DND-41 (cell line): ENCODE measurements at regions not wholly inside any gene's neighbourhood (a gene's known extent, or its start where the extent isn't known, plus 50 kb on each side); places are given as distances from the start of the nearest gene placed in this dataset.

ENCODE experiments used
- ATAC-seq: fragments of 200-7000 bp; cut with Tn5 transposase; 3 replicates; pipeline ENCODE4 v1.9.1; 2021; ENCODE audit warnings: low read depth; ENCODE audit not compliant: insufficient read depth
- DNase-seq: peaks from one replicate; pipeline ENCODE4 v3.0.0-alpha.2; 2020
- H2AFZ ChIP-seq: 2 replicates; pipeline ENCODE4 v1.6.0; 2012; ENCODE audit warnings: low read depth, low read length
- H3K27ac ChIP-seq: 2 replicates; pipeline ENCODE4 v1.5.1; 2012; ENCODE audit warnings: low read length, inconsistent platforms
- H3K27me3 ChIP-seq: fragments of 200-600 bp; sonication (generic); 2 replicates; pipeline ENCODE4 v1.6.0; 2012; ENCODE audit warnings: low read length, mild to moderate bottlenecking, inconsistent platforms; ENCODE audit not compliant: insufficient read depth, poor library complexity
- H3K36me3 ChIP-seq: 2 replicates; pipeline ENCODE4 v1.5.1; 2012; ENCODE audit warnings: low read length, inconsistent platforms; ENCODE audit not compliant: insufficient read depth
- H3K4me1 ChIP-seq: 2 replicates; pipeline ENCODE4 v1.5.1; 2012; ENCODE audit warnings: mild to moderate bottlenecking, low read length; ENCODE audit not compliant: insufficient read depth
- H3K4me2 ChIP-seq: 2 replicates; pipeline ENCODE4 v1.6.0; 2012; ENCODE audit warnings: mild to moderate bottlenecking, moderate library complexity, low read length, inconsistent platforms; ENCODE audit not compliant: insufficient read depth
- H3K4me3 ChIP-seq, 2 experiments: fragments of 200-600 bp in 1 of 2; shearing (Covaris generic) in 1 of 2; 2 replicates each; pipeline ENCODE4 v1.5.1; 2012 to 2016; ENCODE audit warnings: inconsistent platforms in 2 of 2, low read length in 2 of 2, mild to moderate bottlenecking in 2 of 2, low read depth in 1 of 2, moderate library complexity in 1 of 2
- H3K79me2 ChIP-seq: 2 replicates; pipeline ENCODE4 v1.6.0; 2012; ENCODE audit warnings: low read length, inconsistent platforms; ENCODE audit not compliant: insufficient read depth
- H3K9ac ChIP-seq: 2 replicates; pipeline ENCODE4 v1.6.0; 2012; ENCODE audit warnings: low read depth, mild to moderate bottlenecking, inconsistent platforms, low read length, moderate library complexity
- H3K9me3 ChIP-seq: 2 replicates; pipeline ENCODE4 v1.5.1; 2012; ENCODE audit warnings: low read length, moderate library complexity, mild to moderate bottlenecking, inconsistent platforms; ENCODE audit not compliant: insufficient read depth, severe bottlenecking
- H4K20me1 ChIP-seq: 2 replicates; pipeline ENCODE4 v1.6.0; 2012; ENCODE audit warnings: low read length; ENCODE audit not compliant: insufficient read depth
- EZH2 ChIP-seq: IDR thresholded peaks from 3 replicates; pipeline ENCODE4 v1.6.1; 2012; ENCODE audit warnings: borderline replicate concordance, low read depth, mild to moderate bottlenecking, moderate library complexity, low read length, inconsistent platforms; ENCODE audit not compliant: severe bottlenecking
- TF ChIP-seq, protein P1 (sequence below): IDR thresholded peaks from 2 replicates; pipeline ENCODE4 v1.5.1; 2012; ENCODE audit warnings: borderline replicate concordance, low read length, moderate library complexity, mild to moderate bottlenecking; ENCODE audit not compliant: poor library complexity, severe bottlenecking; ENCODE audit errors: extremely low read depth

DNA sequence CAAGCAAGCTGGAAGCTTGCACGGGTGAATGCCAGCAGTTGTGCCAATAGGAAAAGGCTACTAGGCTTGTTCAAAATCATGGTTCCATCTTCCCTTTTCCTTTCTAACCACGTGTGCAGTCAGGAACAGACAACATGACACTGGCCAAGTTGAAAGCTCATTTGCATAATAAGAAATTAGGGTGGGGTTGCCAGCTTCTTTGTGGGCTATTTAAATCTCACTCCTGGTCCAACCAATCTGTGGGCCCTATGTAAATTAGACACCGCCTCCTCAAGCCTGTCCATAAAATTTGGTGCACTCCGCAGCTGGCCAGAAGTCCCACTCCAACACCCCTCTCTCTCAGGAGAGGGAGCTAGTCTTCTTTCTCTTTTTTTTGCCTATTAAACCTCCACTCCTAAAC is 1948.4 kb upstream of the PIK3C3 start:
- ATAC-seq (no peak), DNase-seq (no peak)
- Histone ChIP-seq H3K4me2 (no peak overlapping the region), H3K9ac (no peak overlapping the region), H3K4me3 (no peak overlapping the region), H3K36me3 (no peaks in the 10 kb centered on the region), H3K9me3 (no peaks in the 10 kb centered on the region), H3K27ac (no peak overlapping the region), H2AFZ (no peak overlapping the region), H4K20me1 (no peaks in the 10 kb centered on the region), H3K27me3 (no peaks in the 10 kb centered on the region), H3K4me1 (no peaks in the 10 kb centered on the region), H3K79me2 (no peaks in the 10 kb centered on the region)
- TF ChIP-seq, protein P1, sequence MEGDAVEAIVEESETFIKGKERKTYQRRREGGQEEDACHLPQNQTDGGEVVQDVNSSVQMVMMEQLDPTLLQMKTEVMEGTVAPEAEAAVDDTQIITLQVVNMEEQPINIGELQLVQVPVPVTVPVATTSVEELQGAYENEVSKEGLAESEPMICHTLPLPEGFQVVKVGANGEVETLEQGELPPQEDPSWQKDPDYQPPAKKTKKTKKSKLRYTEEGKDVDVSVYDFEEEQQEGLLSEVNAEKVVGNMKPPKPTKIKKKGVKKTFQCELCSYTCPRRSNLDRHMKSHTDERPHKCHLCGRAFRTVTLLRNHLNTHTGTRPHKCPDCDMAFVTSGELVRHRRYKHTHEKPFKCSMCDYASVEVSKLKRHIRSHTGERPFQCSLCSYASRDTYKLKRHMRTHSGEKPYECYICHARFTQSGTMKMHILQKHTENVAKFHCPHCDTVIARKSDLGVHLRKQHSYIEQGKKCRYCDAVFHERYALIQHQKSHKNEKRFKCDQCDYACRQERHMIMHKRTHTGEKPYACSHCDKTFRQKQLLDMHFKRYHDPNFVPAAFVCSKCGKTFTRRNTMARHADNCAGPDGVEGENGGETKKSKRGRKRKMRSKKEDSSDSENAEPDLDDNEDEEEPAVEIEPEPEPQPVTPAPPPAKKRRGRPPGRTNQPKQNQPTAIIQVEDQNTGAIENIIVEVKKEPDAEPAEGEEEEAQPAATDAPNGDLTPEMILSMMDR, result no peak
- TF ChIP-seq EZH2, result no peak

DNA sequence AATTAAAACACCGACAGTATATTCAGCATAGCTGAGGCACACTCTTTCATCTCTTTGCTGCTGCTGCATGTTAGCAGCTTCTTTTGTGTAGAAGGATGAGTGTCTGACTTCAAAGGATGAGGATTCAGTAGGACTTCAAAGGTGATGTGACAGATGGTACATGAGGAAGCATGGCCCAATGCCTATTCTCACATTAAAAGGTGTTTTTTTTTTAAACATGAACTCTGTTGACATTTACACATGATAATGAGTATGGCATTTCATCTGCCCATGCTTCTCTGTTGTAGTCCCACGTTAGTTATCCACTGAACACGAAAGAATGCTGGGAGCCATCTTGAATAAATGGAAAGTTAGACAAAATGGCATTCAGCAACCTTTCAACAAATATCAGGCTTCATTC is 1950.8 kb upstream of the PIK3C3 start:
- DNase-seq (no peak), ATAC-seq (no peak)
- Histone ChIP-seq H3K9me3 (no peaks in the 10 kb centered on the region), H3K36me3 (no peaks in the 10 kb centered on the region), H3K79me2 (no peaks in the 10 kb centered on the region), H3K4me3 (no peak overlapping the region), H3K9ac (no peak overlapping the region), H3K27me3 (no peaks in the 10 kb centered on the region), H3K4me1 (no peaks in the 10 kb centered on the region), H2AFZ (no peak overlapping the region), H3K27ac (no peak overlapping the region), H3K4me2 (no peak overlapping the region), H4K20me1 (no peaks in the 10 kb centered on the region)
- no peak for TF ChIP-seq EZH2
- TF ChIP-seq, protein P1, result no peak

DNA sequence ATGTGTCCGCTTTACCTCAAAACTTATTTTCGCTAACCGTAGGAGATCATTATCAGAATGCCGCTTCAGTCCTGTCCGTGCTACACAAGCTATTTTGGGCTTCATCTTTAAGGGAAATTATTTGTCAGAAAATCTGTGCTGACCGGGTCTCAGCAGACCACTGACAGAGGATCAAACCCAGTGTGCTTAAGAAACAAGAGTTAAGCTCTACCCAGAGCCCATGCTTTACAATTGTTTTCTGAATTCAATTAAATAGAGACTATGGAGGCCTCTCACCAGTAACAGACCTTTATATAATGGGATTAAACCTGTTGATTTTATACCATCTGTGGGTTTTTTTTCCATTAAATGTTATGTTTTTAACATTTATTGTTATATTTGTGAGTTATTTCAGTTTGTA is 1956.7 kb upstream of the PIK3C3 start:
- Histone ChIP-seq H3K4me1 (no peaks in the 10 kb centered on the region), H4K20me1 (no peaks in the 10 kb centered on the region), H3K9me3 (no peaks in the 10 kb centered on the region), H3K4me3 (no peak overlapping the region), H3K27ac (no peak overlapping the region), H3K4me2 (no peak overlapping the region), H3K27me3 (no peaks in the 10 kb centered on the region), H3K79me2 (no peaks in the 10 kb centered on the region), H2AFZ (no peak overlapping the region), H3K36me3 (no peaks in the 10 kb centered on the region), H3K9ac (no peak overlapping the region)
- ATAC-seq (no peak), DNase-seq (no peak)
- no peak for TF ChIP-seq EZH2
- TF ChIP-seq, protein P1, result no peak

DNA sequence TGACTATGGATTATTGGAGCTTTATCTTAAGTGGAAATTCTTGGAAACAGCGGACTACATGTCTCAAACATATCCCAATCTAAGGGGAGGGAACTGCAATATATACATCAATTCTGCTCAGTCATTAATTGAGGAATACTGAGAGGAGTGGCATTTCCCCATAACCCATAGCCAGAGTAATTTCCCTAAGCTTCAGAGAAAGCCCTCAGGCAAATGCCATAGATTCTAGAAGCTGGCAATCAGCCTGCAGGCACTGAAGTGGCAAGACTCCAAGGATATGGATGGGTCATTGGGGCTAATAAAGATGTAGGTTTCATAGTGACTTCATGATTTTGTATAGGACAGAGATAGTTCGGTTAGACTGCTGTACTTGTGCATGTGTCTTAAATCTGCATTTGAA is 1960.5 kb upstream of the PIK3C3 start:
- Histone ChIP-seq H3K27me3 (no peaks in the 10 kb centered on the region), H2AFZ (no peak overlapping the region), H3K4me2 (no peak overlapping the region), H3K9me3 (no peaks in the 10 kb centered on the region), H3K9ac (no peak overlapping the region), H3K4me3 (no peak overlapping the region), H3K27ac (no peak overlapping the region), H4K20me1 (no peaks in the 10 kb centered on the region), H3K79me2 (no peaks in the 10 kb centered on the region), H3K4me1 (no peaks in the 10 kb centered on the region), H3K36me3 (no peaks in the 10 kb centered on the region)
- no peak for TF ChIP-seq EZH2
- TF ChIP-seq, protein P1, result no peak
- ATAC-seq (no peak), DNase-seq (no peak)
